LNCaP clone FGC (cell line): ENCODE measurements at regions not wholly inside any gene's neighbourhood (a gene's known extent, or its start where the extent isn't known, plus 50 kb on each side); places are given as distances from the start of the nearest gene placed in this dataset.
"Not testable (repeated sequence)": the region's sequence is repeated elsewhere in the genome, so short reads cannot be mapped to it uniquely, and the experiment has no call there.

Experiments
- DNase-seq: peaks from one replicate; pipeline ENCODE4 v3.0.0-alpha.2; 2011; ENCODE audit warnings: low read depth
- H3K4me3 ChIP-seq: 2 replicates; pipeline ENCODE4 v1.5.1; 2011; ENCODE audit warnings: mild to moderate bottlenecking, low read depth, low read length, control low read depth
- TF ChIP-seq, protein P1 (sequence below): IDR thresholded peaks from 2 replicates; pipeline ENCODE4 v1.5.1; 2012; ENCODE audit warnings: mild to moderate bottlenecking; ENCODE audit not compliant: control insufficient read depth, insufficient read depth; ENCODE audit errors: extremely low read depth

DNA sequence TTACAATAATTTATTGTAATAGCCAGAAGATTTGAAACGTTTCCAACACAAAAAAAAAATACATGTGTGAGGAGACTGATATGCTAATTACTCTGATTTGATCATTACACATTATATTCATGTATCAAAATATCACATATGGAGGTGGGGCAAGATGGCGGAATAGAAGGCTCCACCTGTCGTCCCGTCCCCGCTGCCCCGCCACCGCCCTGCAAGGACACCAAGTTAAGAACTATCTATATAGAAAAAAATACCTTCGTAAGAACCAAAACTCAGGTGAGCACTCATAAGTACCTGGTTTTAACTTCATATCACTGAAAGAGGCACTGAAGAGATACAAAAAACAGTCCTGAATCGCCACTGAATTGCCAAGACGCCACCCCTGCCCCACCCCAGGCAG lies 60.9 kb upstream of the SCRG1 start:
- no peak overlapping the region for H3K4me3 ChIP-seq
- no peak for DNase-seq
- TF ChIP-seq, protein P1, sequence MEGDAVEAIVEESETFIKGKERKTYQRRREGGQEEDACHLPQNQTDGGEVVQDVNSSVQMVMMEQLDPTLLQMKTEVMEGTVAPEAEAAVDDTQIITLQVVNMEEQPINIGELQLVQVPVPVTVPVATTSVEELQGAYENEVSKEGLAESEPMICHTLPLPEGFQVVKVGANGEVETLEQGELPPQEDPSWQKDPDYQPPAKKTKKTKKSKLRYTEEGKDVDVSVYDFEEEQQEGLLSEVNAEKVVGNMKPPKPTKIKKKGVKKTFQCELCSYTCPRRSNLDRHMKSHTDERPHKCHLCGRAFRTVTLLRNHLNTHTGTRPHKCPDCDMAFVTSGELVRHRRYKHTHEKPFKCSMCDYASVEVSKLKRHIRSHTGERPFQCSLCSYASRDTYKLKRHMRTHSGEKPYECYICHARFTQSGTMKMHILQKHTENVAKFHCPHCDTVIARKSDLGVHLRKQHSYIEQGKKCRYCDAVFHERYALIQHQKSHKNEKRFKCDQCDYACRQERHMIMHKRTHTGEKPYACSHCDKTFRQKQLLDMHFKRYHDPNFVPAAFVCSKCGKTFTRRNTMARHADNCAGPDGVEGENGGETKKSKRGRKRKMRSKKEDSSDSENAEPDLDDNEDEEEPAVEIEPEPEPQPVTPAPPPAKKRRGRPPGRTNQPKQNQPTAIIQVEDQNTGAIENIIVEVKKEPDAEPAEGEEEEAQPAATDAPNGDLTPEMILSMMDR: no peak

DNA sequence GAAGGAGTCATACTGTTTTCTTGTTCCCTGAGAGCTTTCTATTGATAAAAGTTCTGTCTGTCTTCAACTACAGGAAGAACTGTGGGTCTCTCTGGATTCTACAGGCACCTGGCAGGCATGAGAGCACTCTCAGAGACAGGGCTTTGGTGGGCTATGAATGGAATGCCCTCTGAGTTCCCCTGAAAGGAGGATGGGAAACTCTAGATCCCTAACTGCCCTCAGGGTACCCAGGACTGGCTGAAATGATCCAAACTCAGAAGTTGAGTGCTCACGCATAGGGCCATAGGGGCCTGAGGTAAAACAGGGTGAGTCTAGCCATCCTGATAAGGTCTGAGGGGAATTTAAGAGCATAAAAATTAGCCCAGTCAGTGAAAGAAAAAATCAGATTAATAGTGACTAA lies 59.0 kb upstream of the SCRG1 start:
- no peak overlapping the region for H3K4me3 ChIP-seq
- TF ChIP-seq, protein P1: no peak
- DNase-seq: no peak

DNA sequence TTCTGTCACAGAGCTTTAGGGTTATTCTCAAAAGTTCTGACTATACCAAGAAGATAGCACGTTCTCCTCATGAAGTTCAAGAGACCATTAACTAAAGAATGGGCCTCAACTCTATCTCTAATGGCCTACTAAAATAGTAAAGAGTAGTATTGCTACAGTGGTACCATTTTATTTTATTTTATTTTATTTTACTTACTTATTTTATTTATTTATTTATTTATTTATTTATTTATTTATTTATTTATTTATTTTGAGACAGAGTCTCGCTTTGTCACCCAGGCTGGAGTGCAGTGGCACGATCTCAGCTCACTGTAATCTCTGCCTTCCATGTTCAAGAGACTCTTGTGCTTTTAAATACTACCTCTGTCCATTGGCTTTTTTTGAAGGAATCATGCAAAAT lies 52.5 kb upstream of the SCRG1 start:
- not testable (repeated sequence) for H3K4me3 ChIP-seq, DNase-seq

DNA sequence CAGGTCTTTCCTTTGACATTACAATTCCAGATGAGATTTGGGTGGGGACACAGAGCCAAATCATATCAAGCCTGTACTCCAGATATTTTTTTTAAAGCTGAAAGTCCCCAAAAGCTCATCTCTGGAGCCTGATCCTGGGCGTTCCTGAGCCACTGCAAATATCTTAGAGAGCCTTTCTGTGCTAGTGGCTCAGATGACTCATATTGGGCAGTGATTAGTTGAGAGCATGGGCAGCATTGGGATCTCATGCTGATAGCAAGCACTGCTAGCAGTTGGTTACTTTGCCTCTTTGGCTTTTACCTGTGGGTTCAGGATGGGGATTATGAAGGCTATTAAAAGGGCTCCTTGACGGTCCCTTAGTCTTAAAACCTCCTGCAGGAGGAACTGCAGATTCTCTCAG lies 51.4 kb upstream of the SCRG1 start:
- no peak overlapping the region for H3K4me3 ChIP-seq
- DNase-seq: no peak
- TF ChIP-seq, protein P1: no peak

DNA sequence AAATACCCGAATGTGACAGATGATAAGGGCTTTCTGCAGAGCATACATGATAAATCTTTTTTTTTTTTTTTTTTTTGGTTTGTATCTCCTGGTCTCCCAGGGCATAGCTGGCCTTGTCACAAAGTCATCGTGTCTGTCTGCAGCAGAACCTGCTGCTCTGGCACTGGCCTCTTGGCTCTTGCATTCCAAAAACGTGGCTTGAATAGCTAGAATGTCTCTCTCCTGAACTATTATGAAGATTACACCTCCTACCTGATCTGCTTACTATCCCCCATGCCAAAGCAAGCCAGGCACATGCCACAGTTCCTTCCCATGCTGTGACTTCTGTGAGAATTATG lies 50.4 kb upstream of the SCRG1 start:
- no peak for DNase-seq
- H3K4me3 ChIP-seq: no peak overlapping the region
- TF ChIP-seq, protein P1: no peak

DNA sequence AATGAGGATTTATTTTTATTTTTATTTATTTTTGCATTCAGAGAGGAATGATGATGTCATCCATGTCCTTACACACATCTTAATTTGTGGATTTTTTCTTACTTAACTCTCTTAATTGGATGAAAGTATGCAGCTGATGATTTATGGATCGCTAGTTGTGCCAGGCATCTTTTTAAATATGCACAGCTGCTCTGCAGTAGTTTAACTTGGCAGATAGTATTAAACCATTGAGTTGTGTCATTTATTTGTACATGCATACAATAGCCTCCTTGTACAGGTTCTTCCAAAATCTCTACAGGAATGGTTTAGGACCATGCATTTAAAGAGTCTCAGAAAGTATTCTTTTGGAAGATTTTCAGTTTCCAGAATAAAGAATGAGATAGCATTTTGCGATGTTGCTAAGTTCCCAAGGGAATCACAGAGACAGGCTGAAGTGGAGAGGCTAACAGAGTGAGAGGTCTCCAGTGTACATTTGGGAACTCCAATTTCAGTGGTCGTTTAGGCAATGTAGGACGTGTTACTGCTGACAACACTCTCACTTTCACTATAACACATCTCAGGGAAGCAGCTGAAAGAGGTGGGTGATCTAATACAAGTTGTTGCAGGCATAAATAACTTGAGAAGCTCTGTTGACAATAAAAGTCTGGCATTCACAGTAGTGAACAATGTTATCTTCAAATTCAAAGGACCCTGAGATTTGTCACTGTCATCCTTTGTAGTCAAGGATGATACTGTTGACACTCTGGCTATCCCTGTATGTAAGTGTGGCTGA lies 49.9 kb upstream of the SCRG1 start:
- H3K4me3 ChIP-seq: no peak overlapping the region
- TF ChIP-seq, protein P1: no peak
- DNase-seq: peak; percentile 45
